ENCODE measurements at regions not wholly inside any gene's neighbourhood (a gene's known extent, or its start where the extent isn't known, plus 50 kb on each side); places are given as distances from the start of the nearest gene placed in this dataset.

GRCh38 chr18:38067086-38067485, 501.5 kb upstream of the CELF4 start:
- no peak for DNase-seq (ENCODE audit: low read depth, low spot score)

- DNase-seq (ENCODE audit: low read depth, low spot score), result no peak
Observed at GRCh38 chr18:38052879-38053590, 487.4 kb upstream of the CELF4 start.

GRCh38 chr18:38047820-38048219, 482.2 kb upstream of the CELF4 start:
- DNase-seq (ENCODE audit: low read depth, low spot score), result no peak

GRCh38 chr18:38046651-38047050, 481.1 kb upstream of the CELF4 start:
- DNase-seq (ENCODE audit: low read depth, low spot score), result no peak

- no peak for DNase-seq (ENCODE audit: low read depth, low spot score)
Observed at GRCh38 chr18:38045845-38046244, 480.2 kb upstream of the CELF4 start.

- DNase-seq (ENCODE audit: low read depth, low spot score), result no peak
Observed at GRCh38 chr18:38042211-38042890, 476.8 kb upstream of the CELF4 start.

- no peak for DNase-seq (ENCODE audit: low read depth, low spot score)
Observed at GRCh38 chr18:38038242-38038641, 472.6 kb upstream of the CELF4 start.

- no peak for DNase-seq (ENCODE audit: low read depth, low spot score)
Observed at GRCh38 chr18:38035193-38035592, 469.6 kb upstream of the CELF4 start.

GRCh38 chr18:38033282-38033681, 467.7 kb upstream of the CELF4 start:
- DNase-seq (ENCODE audit: low read depth, low spot score), result no peak

GRCh38 chr18:38032516-38032915, 466.9 kb upstream of the CELF4 start:
- no peak for DNase-seq (ENCODE audit: low read depth, low spot score)

- no peak for DNase-seq (ENCODE audit: low read depth, low spot score)
Observed at GRCh38 chr18:38028946-38029345, 463.3 kb upstream of the CELF4 start.

GRCh38 chr18:38025433-38026038, 459.9 kb upstream of the CELF4 start:
- DNase-seq (ENCODE audit: low read depth, low spot score), result no peak

- no peak for DNase-seq (ENCODE audit: low read depth, low spot score)
Observed at GRCh38 chr18:38023871-38024270, 458.3 kb upstream of the CELF4 start.

- DNase-seq (ENCODE audit: low read depth, low spot score), result no peak
Observed at GRCh38 chr18:38022234-38022633, 456.6 kb upstream of the CELF4 start.

- no peak for DNase-seq (ENCODE audit: low read depth, low spot score)
Observed at GRCh38 chr18:38019292-38019691, 453.7 kb upstream of the CELF4 start.

- DNase-seq (ENCODE audit: low read depth, low spot score), result no peak
Observed at GRCh38 chr18:38010971-38011857, 445.6 kb upstream of the CELF4 start.

- DNase-seq (ENCODE audit: low read depth, low spot score), result no peak
Observed at GRCh38 chr18:38010037-38010436, 444.4 kb upstream of the CELF4 start.

GRCh38 chr18:38009320-38009719, 443.7 kb upstream of the CELF4 start:
- DNase-seq (ENCODE audit: low read depth, low spot score), result no peak

- no peak for DNase-seq (ENCODE audit: low read depth, low spot score)
Observed at GRCh38 chr18:38007676-38008330, 442.2 kb upstream of the CELF4 start.

- DNase-seq (ENCODE audit: low read depth, low spot score), result no peak
Observed at GRCh38 chr18:38007026-38007425, 441.4 kb upstream of the CELF4 start.

- no peak for DNase-seq (ENCODE audit: low read depth, low spot score)
Observed at GRCh38 chr18:38006541-38006940, 440.9 kb upstream of the CELF4 start.
